ENCODE measurements at regions not wholly inside any gene's neighbourhood (a gene's known extent, or its start where the extent isn't known, plus 50 kb on each side); places are given as distances from the start of the nearest gene placed in this dataset.

- no peak overlapping the region for H3K27ac Mint-ChIP-seq
- Histone ChIP-seq H3T11ph (ENCODE audit: low read length) (no peak overlapping the region), H3K4ac (ENCODE audit: low read depth, low read length) (no peak overlapping the region), H3K14ac (ENCODE audit: insufficient read depth, low read length) (no peak overlapping the region), H3K79me2 (ENCODE audit: insufficient read depth, low read length) (no peaks in the 10 kb centered on the region), H2AFZ (ENCODE audit: low read length) (no peak overlapping the region), H2BK15ac (ENCODE audit: low read depth, low read length) (no peak overlapping the region), H3K56ac (ENCODE audit: insufficient read length, low read depth, low read length) (no peak overlapping the region), H3K23ac (ENCODE audit: insufficient read length, low read depth, low read length) (no peak overlapping the region), H3K27me3 (ENCODE audit: insufficient read depth, low read length) (no peaks in the 10 kb centered on the region), H4K91ac (ENCODE audit: insufficient read length, low read depth, low read length) (no peak overlapping the region), H3K4me1 (ENCODE audit: insufficient read depth, low read length) (no peaks in the 10 kb centered on the region), H4K5ac (ENCODE audit: insufficient read length, low read depth, low read length) (no peak overlapping the region), H3K9ac (ENCODE audit: extremely low read depth, insufficient read length, low read length) (no peak overlapping the region), H2BK120ac (ENCODE audit: low read depth, low read length, poor library complexity, severe bottlenecking) (no peak overlapping the region), H3K4me2 (ENCODE audit: insufficient read depth, insufficient read length, low read length) (no peak overlapping the region), H2BK5ac (ENCODE audit: insufficient read length, low read length) (no peak overlapping the region), H2AK5ac (ENCODE audit: insufficient read length, low read length) (no peak overlapping the region), H3K18ac (ENCODE audit: insufficient read length, low read depth, low read length) (no peak overlapping the region), H4K8ac (replicated peaks; ENCODE audit: insufficient read length, low read depth, low read length) (no peak overlapping the region), H2BK12ac (ENCODE audit: insufficient read length, low read depth, low read length) (no peak overlapping the region), H4K20me1 (ENCODE audit: control insufficient read depth, insufficient read depth, insufficient read length) (no peaks in the 10 kb centered on the region), H3K79me1 (ENCODE audit: insufficient read depth, low read depth, low read length, poor library complexity, severe bottlenecking) (no peaks in the 10 kb centered on the region), H3K23me2 (ENCODE audit: insufficient read length, low read depth, low read length, poor library complexity, severe bottlenecking) (no peaks in the 10 kb centered on the region), H3K9me3 (ENCODE audit: control insufficient read depth, low read depth, low read length) (no peaks in the 10 kb centered on the region), H3K27ac (ENCODE audit: insufficient read length, low read depth, low read length) (no peak overlapping the region), H2BK20ac (ENCODE audit: low read depth, low read length, poor library complexity, severe bottlenecking) (no peak overlapping the region)
- peaks cover 15% of the 10 kb centered on the region for H3K27me3 Mint-ChIP-seq (ENCODE audit: low read depth)
- peaks cover 7 to 9% of the 10 kb centered on the region in 2 experiments for H3K4me1 Mint-ChIP-seq
- H3K9me3 Mint-ChIP-seq = peaks cover 10 to 11% of the 10 kb centered on the region in 2 experiments; a peak in 4 of 5 replicates
- H3K36me3 Mint-ChIP-seq (ENCODE audit: insufficient read depth in 1 of 3, low read depth in 3 of 3) = peaks cover 0 to 6% (median 0%) of the 10 kb centered on the region in 3 experiments; a peak in 1 of 7 replicates
- WGBS (ENCODE audit: extremely low coverage, insufficient read length, low lambda C conversion rate) = no CpG with 5 or more reads among the region's 2 CpGs
- DNase-seq = no peak
- no peak for TF ChIP-seq CTCF (conservative IDR thresholded peaks at IDR 0.05)
- H3K4me3 Mint-ChIP-seq = no peak overlapping the region
These were observed 461.5 kb downstream of the MN1 start for GRCh38 chr22:27340047-27340446.
